SK-N-SH treated with all-trans-retinoic acid at 6 μM for 48 hours (cell line): ENCODE measurements at regions not wholly inside any gene's neighbourhood (a gene's known extent, or its start where the extent isn't known, plus 50 kb on each side); places are given as distances from the start of the nearest gene placed in this dataset.

Source experiments
- GLIS3 ChIP-seq: fragments of 250-450 bp; sonication (Bioruptor Pico); IDR thresholded peaks from 2 replicates; pipeline ENCODE4 v1.5.0; 2020; ENCODE audit warnings: mild to moderate bottlenecking, moderate library complexity
- ISL1 ChIP-seq: fragments of 250-450 bp; sonication (Bioruptor Pico); IDR thresholded peaks from 2 replicates; pipeline ENCODE4 v2.1.2; 2022; ENCODE audit warnings: mild to moderate bottlenecking, moderate library complexity
- ZNF8 ChIP-seq: fragments of 450-650 bp; formaldehyde crosslinking; IDR thresholded peaks from 2 replicates; pipeline ENCODE4 v1.5.0; 2020; ENCODE audit warnings: mild to moderate bottlenecking, moderate library complexity
- TF ChIP-seq, protein P1 (sequence below): fragments of 250-450 bp; sonication (Bioruptor Pico); IDR thresholded peaks from 2 replicates; pipeline ENCODE4 v1.8.0; 2020; ENCODE audit warnings: mild to moderate bottlenecking, moderate library complexity, borderline replicate concordance

DNA sequence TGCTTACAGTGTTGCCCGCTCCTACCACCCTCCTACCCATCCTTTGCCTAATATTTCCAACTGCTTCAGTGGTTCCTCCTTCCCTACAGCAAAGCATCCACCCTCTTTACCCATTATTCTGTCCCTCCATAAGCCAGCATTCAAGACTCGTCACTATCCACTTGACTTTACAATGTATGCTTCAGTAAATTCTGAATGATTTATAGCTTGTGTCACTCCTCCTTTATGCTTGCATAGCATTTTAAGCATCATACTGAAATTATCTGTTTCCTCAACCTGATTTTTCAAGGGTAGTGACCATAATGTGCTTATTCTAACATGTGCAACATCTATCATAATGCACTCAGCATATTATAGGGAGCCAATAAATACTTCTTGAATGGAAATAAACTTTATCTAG is 365.5 kb downstream of the RAB28 start:
- TF ChIP-seq ISL1 (CRISPR knock-in tag) (no peak), ZNF8 (no peak), GLIS3 (CRISPR knock-in tag) (no peak)
- TF ChIP-seq, protein P1, sequence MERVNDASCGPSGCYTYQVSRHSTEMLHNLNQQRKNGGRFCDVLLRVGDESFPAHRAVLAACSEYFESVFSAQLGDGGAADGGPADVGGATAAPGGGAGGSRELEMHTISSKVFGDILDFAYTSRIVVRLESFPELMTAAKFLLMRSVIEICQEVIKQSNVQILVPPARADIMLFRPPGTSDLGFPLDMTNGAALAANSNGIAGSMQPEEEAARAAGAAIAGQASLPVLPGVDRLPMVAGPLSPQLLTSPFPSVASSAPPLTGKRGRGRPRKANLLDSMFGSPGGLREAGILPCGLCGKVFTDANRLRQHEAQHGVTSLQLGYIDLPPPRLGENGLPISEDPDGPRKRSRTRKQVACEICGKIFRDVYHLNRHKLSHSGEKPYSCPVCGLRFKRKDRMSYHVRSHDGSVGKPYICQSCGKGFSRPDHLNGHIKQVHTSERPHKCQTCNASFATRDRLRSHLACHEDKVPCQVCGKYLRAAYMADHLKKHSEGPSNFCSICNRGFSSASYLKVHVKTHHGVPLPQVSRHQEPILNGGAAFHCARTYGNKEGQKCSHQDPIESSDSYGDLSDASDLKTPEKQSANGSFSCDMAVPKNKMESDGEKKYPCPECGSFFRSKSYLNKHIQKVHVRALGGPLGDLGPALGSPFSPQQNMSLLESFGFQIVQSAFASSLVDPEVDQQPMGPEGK (CRISPR knock-in tag): no peak
